H1 (cell line): ENCODE measurements at regions not wholly inside any gene's neighbourhood (a gene's known extent, or its start where the extent isn't known, plus 50 kb on each side); places are given as distances from the start of the nearest gene placed in this dataset.

ENCODE experiments used
- CTCF ChIA-PET: fragments of 300-600 bp; sonication (Branson Sonifier 250); formaldehyde crosslinking; loops from one replicate; lab custom pipeline; 2021; ENCODE audit not compliant: partially characterized antibody; lab: Charles Lee
- POLR2A ChIA-PET: fragments of 300-600 bp; sonication (Branson Sonifier 250); formaldehyde crosslinking; loops from one replicate; lab custom pipeline; 2021; ENCODE audit warnings: inconsistent platforms; ENCODE audit not compliant: partially characterized antibody; lab: Charles Lee
- DNase-seq, 2 experiments: peaks; one replicate each; pipeline versions ENCODE4 v3.0.0 to v3.0.0-alpha.2; 2010 to 2022; ENCODE audit warnings: low spot score in 2 of 2, low read depth in 1 of 2, mixed read lengths in 1 of 2
- FAIRE-seq: peaks from 2 replicates; lab custom pipeline; 2011; peaks lifted over from hg19 to GRCh38; lab: Jason Lieb, UNC
- H2AFZ ChIP-seq: 2 replicates; pipeline ENCODE4 v1.8.1; 2012; ENCODE audit warnings: low read length, inconsistent platforms
- H2AK5ac ChIP-seq: 2 replicates; pipeline ENCODE4 v1.6.1; 2013; ENCODE audit warnings: low read depth, low read length
- H2BK120ac ChIP-seq: replicated peaks from 2 replicates; pipeline ENCODE3; 2013; ENCODE audit warnings: low read depth, low read length, inconsistent platforms
- H2BK12ac ChIP-seq: 2 replicates; pipeline ENCODE4 v1.6.1; 2013; ENCODE audit warnings: low read depth, low read length
- H2BK15ac ChIP-seq: 2 replicates; pipeline ENCODE4 v1.6.1; 2013; ENCODE audit warnings: low read length
- H2BK20ac ChIP-seq: 2 replicates; pipeline ENCODE4 v1.6.1; 2013; ENCODE audit warnings: low read length
- H2BK5ac ChIP-seq: 2 replicates; pipeline ENCODE4 v1.6.1; 2013; ENCODE audit warnings: low read depth, low read length
- H3K14ac ChIP-seq: 2 replicates; pipeline ENCODE4 v1.6.1; 2013; ENCODE audit warnings: inconsistent platforms; ENCODE audit not compliant: insufficient read length
- H3K18ac ChIP-seq: 2 replicates; pipeline ENCODE4 v1.6.1; 2013; ENCODE audit warnings: low read length; ENCODE audit errors: extremely low read depth
- H3K23ac ChIP-seq: 2 replicates; pipeline ENCODE4 v1.6.1; 2013; ENCODE audit warnings: inconsistent platforms; ENCODE audit not compliant: insufficient read length
- H3K23me2 ChIP-seq: 2 replicates; pipeline ENCODE4 v1.6.1; 2013; ENCODE audit warnings: low read depth, low read length
- H3K27ac ChIP-seq: 2 replicates; pipeline ENCODE4 v1.6.1; 2011; ENCODE audit warnings: low read depth, low read length, inconsistent platforms
- H3K27me3 ChIP-seq, 4 experiments: replicated peaks in 1 of 4; 1 replicate in 1 of 4; 2 replicates in 3 of 4; pipeline versions ENCODE4 v1.6.1 to v1.8.1; 2011 to 2013; ENCODE audit warnings: low read length in 3 of 4, mild to moderate bottlenecking in 3 of 4, inconsistent platforms in 2 of 4, mixed read lengths in 2 of 4, moderate library complexity in 1 of 4; ENCODE audit not compliant: control insufficient read depth in 3 of 4, insufficient read depth in 3 of 4; ENCODE audit errors: extremely low read depth in 1 of 4
- H3K36me3 ChIP-seq, 4 experiments: 2 replicates each; pipeline versions ENCODE4 v1.6.1 to v1.8.1; 2011 to 2013; ENCODE audit warnings: mild to moderate bottlenecking in 4 of 4, low read length in 3 of 4, moderate library complexity in 2 of 4, control low read depth in 1 of 4, inconsistent platforms in 1 of 4; ENCODE audit not compliant: insufficient read depth in 4 of 4, control insufficient read depth in 2 of 4
- H3K4ac ChIP-seq: replicated peaks from 2 replicates; pipeline ENCODE3; 2013; ENCODE audit warnings: low read length, low read depth, mixed read lengths, inconsistent platforms; ENCODE audit not compliant: insufficient read length
- H3K4me1 ChIP-seq, 4 experiments: replicated peaks in 1 of 4; 1 replicate in 1 of 4; 2 replicates in 3 of 4; pipeline versions ENCODE4 v1.6.1 to v1.8.1; 2011 to 2013; ENCODE audit warnings: low read length in 3 of 4, inconsistent platforms in 2 of 4, mixed read lengths in 1 of 4; ENCODE audit not compliant: insufficient read depth in 4 of 4, control insufficient read depth in 3 of 4
- H3K4me2 ChIP-seq, 2 experiments: 2 replicates each; pipeline versions ENCODE4 v1.6.1 to v1.8.1; 2011 to 2013; ENCODE audit warnings: low read depth in 2 of 2, low read length in 2 of 2, control low read depth in 1 of 2, inconsistent platforms in 1 of 2, mild to moderate bottlenecking in 1 of 2; ENCODE audit not compliant: insufficient read depth in 1 of 2
- H3K4me3 ChIP-seq, 4 experiments: fragments of 200-600, 300-600 bp in 1 of 4; sonication (generic), shearing (Covaris generic), sonication (Bioruptor Twin) in 1 of 4; 2 replicates each; pipeline versions ENCODE4 v1.5.1 to v1.8.1; 2011 to 2016; ENCODE audit warnings: low read length in 4 of 4, low read depth in 3 of 4, control low read depth in 2 of 4, inconsistent platforms in 2 of 4, mild to moderate bottlenecking in 2 of 4, mixed read lengths in 1 of 4, moderate library complexity in 1 of 4; ENCODE audit not compliant: insufficient read depth in 2 of 4; ENCODE audit errors: extremely low read depth in 1 of 4
- H3K56ac ChIP-seq: replicated peaks from 2 replicates; pipeline ENCODE3; 2013; ENCODE audit warnings: low read depth, mild to moderate bottlenecking, mixed read lengths, low read length, inconsistent platforms; ENCODE audit not compliant: insufficient read length
- H3K79me1 ChIP-seq: 2 replicates; pipeline ENCODE4 v1.6.1; 2013; ENCODE audit warnings: low read depth, low read length, control low read depth
- H3K79me2 ChIP-seq, 2 experiments: 2 replicates each; pipeline versions ENCODE4 v1.6.1 to v1.8.1; 2012 to 2013; ENCODE audit warnings: low read length in 2 of 2, mild to moderate bottlenecking in 2 of 2, inconsistent platforms in 1 of 2; ENCODE audit not compliant: insufficient read depth in 2 of 2, control insufficient read depth in 1 of 2
- H3K9ac ChIP-seq, 4 experiments: replicated peaks in 1 of 4; 1 replicate in 1 of 4; 2 replicates in 3 of 4; pipeline versions ENCODE4 v1.6.1 to v1.8.1; 2011 to 2013; ENCODE audit warnings: low read depth in 3 of 4, low read length in 3 of 4, control low read depth in 2 of 4, mild to moderate bottlenecking in 2 of 4, moderate library complexity in 2 of 4, inconsistent platforms in 1 of 4; ENCODE audit errors: extremely low read depth in 1 of 4
- H3K9me3 ChIP-seq, 2 experiments: 2 replicates each; pipeline versions ENCODE4 v1.6.1 to v1.8.1; 2012 to 2013; ENCODE audit warnings: mild to moderate bottlenecking in 2 of 2, moderate library complexity in 2 of 2, control low read depth in 1 of 2, inconsistent platforms in 1 of 2, low read depth in 1 of 2, low read length in 1 of 2, mixed read lengths in 1 of 2; ENCODE audit not compliant: insufficient read depth in 2 of 2
- H4K20me1 ChIP-seq, 2 experiments: replicated peaks in 1 of 2; 2 replicates each; pipeline versions ENCODE3 to v1.8.1; 2011 to 2013; ENCODE audit warnings: inconsistent platforms in 2 of 2, low read length in 2 of 2, mild to moderate bottlenecking in 1 of 2; ENCODE audit not compliant: insufficient read depth in 2 of 2, control insufficient read depth in 1 of 2
- H4K5ac ChIP-seq: 2 replicates; pipeline ENCODE4 v1.6.1; 2013; ENCODE audit warnings: low read length, low read depth, mixed read lengths, inconsistent platforms; ENCODE audit not compliant: insufficient read length
- H4K8ac ChIP-seq: 2 replicates; pipeline ENCODE4 v1.8.0; 2013; ENCODE audit warnings: mild to moderate bottlenecking, moderate library complexity, low read length, inconsistent platforms; ENCODE audit not compliant: insufficient read depth; ENCODE audit errors: extremely low read depth
- H4K91ac ChIP-seq: replicated peaks from 2 replicates; pipeline ENCODE3; 2013; ENCODE audit warnings: low read length, mixed read lengths, inconsistent platforms; ENCODE audit not compliant: insufficient read length
- ATF3 ChIP-seq: IDR thresholded peaks from 2 replicates; pipeline ENCODE4 v1.6.1; 2011; ENCODE audit warnings: low read depth, mild to moderate bottlenecking, low read length; ENCODE audit not compliant: insufficient read depth
- JUND ChIP-seq: IDR thresholded peaks from 2 replicates; pipeline ENCODE4 v1.6.1; 2011; ENCODE audit warnings: mild to moderate bottlenecking, improper control_type of control experiment, low read length
- POLR2AphosphoS5 ChIP-seq: IDR thresholded peaks from 2 replicates; pipeline ENCODE4 v1.6.1; 2011; ENCODE audit warnings: low read depth, low read length
- RAD21 ChIP-seq, 2 experiments: IDR thresholded peaks in 1 of 2; conservative IDR thresholded peaks in 1 of 2; 2 replicates each; pipeline ENCODE4 v1.6.1; 2011; ENCODE audit warnings: low read depth in 2 of 2, low read length in 2 of 2, improper control_type of control experiment in 1 of 2, inconsistent platforms in 1 of 2, mild to moderate bottlenecking in 1 of 2, moderate library complexity in 1 of 2
- SAP30 ChIP-seq: fragments of 300-600 bp; sonication (generic); IDR thresholded peaks from 2 replicates; pipeline ENCODE4 v1.7.1; 2012; ENCODE audit warnings: low read length, moderate library complexity, mild to moderate bottlenecking, inconsistent platforms; ENCODE audit not compliant: insufficient read depth, insufficient replicate concordance
- SUZ12 ChIP-seq: fragments of 200-600 bp; sonication (generic); IDR thresholded peaks from 2 replicates; pipeline ENCODE4 v1.6.1; 2012; ENCODE audit warnings: mild to moderate bottlenecking, inconsistent platforms, low read length, moderate library complexity, mixed read lengths
- WGBS, 2 experiments: shearing (Covaris generic) in 1 of 2; methylation state at CpG; one replicate each; pipeline versions ENCODE4 v1.1.6 to v1.1.7; 2013 to 2015; ENCODE audit warnings: low lambda C conversion rate in 2 of 2, mixed read lengths in 2 of 2, inconsistent platforms in 1 of 2, low coverage in 1 of 2, missing lambda C conversion rate in 1 of 2; ENCODE audit not compliant: insufficient replicate concordance in 2 of 2, insufficient coverage in 1 of 2, insufficient read length in 1 of 2; ENCODE audit errors: extremely low coverage in 1 of 2, missing lambda C conversion rate in 1 of 2; 5-methylcytosine and 5-hydroxymethylcytosine counted together

- no peak overlapping the region for H2BK15ac ChIP-seq
- no peaks in the 10 kb centered on the region; a peak in 2 of 8 replicates for H3K36me3 ChIP-seq
- no peaks in the 10 kb centered on the region for H3K79me1 ChIP-seq
- no peak overlapping the region for H3K27ac ChIP-seq
- no peak for DNase-seq
- no peaks in the 10 kb centered on the region for H3K9me3 ChIP-seq
- H4K8ac ChIP-seq: no peak overlapping the region; the same call in 1 of the 2 replicates
- H3K23me2 ChIP-seq: no peaks in the 10 kb centered on the region
- ChIA-PET POLR2A (no interaction called here), CTCF (no interaction called here)
- no peaks in the 10 kb centered on the region for H3K27me3 ChIP-seq
- H4K91ac ChIP-seq: no peak overlapping the region
- no peak overlapping the region for H3K14ac ChIP-seq
- no peak overlapping the region for H2BK12ac ChIP-seq
- FAIRE-seq: no peak
- H4K20me1 ChIP-seq: no peaks in the 10 kb centered on the region
- H3K4me3 ChIP-seq: no peak overlapping the region
- H3K23ac ChIP-seq: no peak overlapping the region
- no peak overlapping the region for H3K4me2 ChIP-seq
- no peak overlapping the region for H4K5ac ChIP-seq
- H3K4me1 ChIP-seq: no peaks in the 10 kb centered on the region
- WGBS, 2 experiments: 96% methylated on average over 8 of the region's 8 CpGs; no CpG with 5 or more reads in 1 of the 2 experiments
- no peak overlapping the region for H2AFZ ChIP-seq
- no peak overlapping the region for H3K4ac ChIP-seq
- H2AK5ac ChIP-seq: no peak overlapping the region
- no peak overlapping the region for H3K18ac ChIP-seq
- H3K9ac ChIP-seq: no peak overlapping the region
- no peak overlapping the region for H2BK20ac ChIP-seq
- H3K79me2 ChIP-seq: no peaks in the 10 kb centered on the region
- H2BK5ac ChIP-seq: no peak overlapping the region
- no peak overlapping the region for H3K56ac ChIP-seq
- no peak overlapping the region for H2BK120ac ChIP-seq
- TF ChIP-seq POLR2AphosphoS5: no peak
- TF ChIP-seq SUZ12: no peak
- no peak for TF ChIP-seq RAD21 (IDR thresholded peaks at IDR 0.05 in 1 of 2, conservative IDR thresholded peaks at IDR 0.05 in 1 of 2; ENCODE audit: low read depth in 2 of 2, low read length in 2 of 2)
- no peak for TF ChIP-seq SAP30
- no peak for TF ChIP-seq JUND
- TF ChIP-seq ATF3: no peak
Measured at GRCh38 chr3:6526321-6526720, 334.6 kb upstream of the GRM7 start.
